ENCODE measurements at regions not wholly inside any gene's neighbourhood (a gene's known extent, or its start where the extent isn't known, plus 50 kb on each side); places are given as distances from the start of the nearest gene placed in this dataset.

DNA sequence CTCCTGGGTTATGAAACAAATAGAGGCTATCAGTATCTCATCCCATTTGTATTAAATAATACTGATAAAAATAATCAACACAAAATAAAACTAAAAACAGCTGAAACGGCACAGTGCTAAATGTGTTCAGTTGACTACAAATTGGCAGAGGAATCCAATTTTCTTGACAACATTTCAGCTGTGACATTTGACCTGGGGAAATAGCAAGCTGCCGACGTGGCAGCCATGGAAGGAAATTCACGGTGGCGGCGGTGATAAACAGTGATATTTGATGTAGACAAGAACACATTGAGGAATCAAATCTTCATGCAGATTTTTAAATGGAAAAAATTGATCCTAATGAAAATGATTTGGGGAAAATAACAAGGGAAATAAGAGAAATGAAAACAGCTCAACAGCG is 159.1 kb upstream of the RTL1 start:
- no peak for TF ChIP-seq POLR2A (IDR thresholded peaks at IDR 0.05; ENCODE audit: low read length)
- TF ChIP-seq GATA1 (IDR thresholded peaks at IDR 0.05; ENCODE audit: low read depth, low read length), result no peak
